WTC11 (cell line): ENCODE measurements at regions not wholly inside any gene's neighbourhood (a gene's known extent, or its start where the extent isn't known, plus 50 kb on each side); places are given as distances from the start of the nearest gene placed in this dataset.

Experiments used
- ATAC-seq: fragments of 200-7000 bp; cut with Tn5 transposase; 2 replicates; pipeline ENCODE4 v1.10.0; 2021; ENCODE audit warnings: mild to moderate bottlenecking, moderate library complexity
- CTCF ChIA-PET: fragments of 300-600 bp; sonication (Branson Sonifier 250); formaldehyde crosslinking; loops from one replicate; lab custom pipeline; 2021; ENCODE audit warnings: antibody characterized with exemption; lab: Charles Lee
- POLR2A ChIA-PET: fragments of 350-600 bp; sonication (Branson Sonifier 250); formaldehyde crosslinking; loops from one replicate; lab custom pipeline; 2021; ENCODE audit warnings: antibody characterized with exemption; lab: Charles Lee
- DNase-seq: peaks from one replicate; pipeline ENCODE4 v3.0.0; 2021; ENCODE audit warnings: low spot score
- H3K27ac Mint-ChIP-seq: 2 replicates; pipeline ENCODE4 v1.8.0; 2021; ENCODE audit warnings: mixed read lengths
- H3K27me3 Mint-ChIP-seq: 2 replicates; pipeline ENCODE4 v1.8.0; 2021; ENCODE audit warnings: low read depth, mild to moderate bottlenecking, moderate library complexity, mixed read lengths
- H3K36me3 Mint-ChIP-seq: 2 replicates; pipeline ENCODE4 v1.8.0; 2021; ENCODE audit warnings: mixed read lengths
- H3K4me1 Mint-ChIP-seq: 2 replicates; pipeline ENCODE4 v1.8.0; 2022; ENCODE audit warnings: mixed read lengths
- H3K4me3 Mint-ChIP-seq: 2 replicates; pipeline ENCODE4 v1.8.0; 2021; ENCODE audit warnings: mild to moderate bottlenecking, moderate library complexity, mixed read lengths
- H3K9me3 Mint-ChIP-seq: 2 replicates; pipeline ENCODE4 v1.8.0; 2021; ENCODE audit warnings: mixed read lengths
- CBFB ChIP-seq: sonication (generic); formaldehyde crosslinking; IDR thresholded peaks from 2 replicates; pipeline ENCODE4 v1.8.1; 2022; ENCODE audit warnings: mild to moderate bottlenecking, low read depth, missing genetic modification reagents
- ELF4 ChIP-seq: sonication (generic); formaldehyde crosslinking; IDR thresholded peaks from 2 replicates; pipeline ENCODE4 v1.8.1; 2022; ENCODE audit warnings: low read depth, mild to moderate bottlenecking, moderate library complexity, missing genetic modification reagents
- FOXJ3 ChIP-seq: sonication (generic); formaldehyde crosslinking; IDR thresholded peaks from 2 replicates; pipeline ENCODE4 v1.9.0; 2021; ENCODE audit warnings: missing genetic modification reagents, mild to moderate bottlenecking, borderline replicate concordance
- FOXK1 ChIP-seq: sonication (generic); formaldehyde crosslinking; IDR thresholded peaks from 2 replicates; pipeline ENCODE4 v1.8.0; 2022; ENCODE audit warnings: mild to moderate bottlenecking, moderate library complexity, missing genetic modification reagents
- KAT7 ChIP-seq: sonication (generic); formaldehyde crosslinking; IDR thresholded peaks from 2 replicates; pipeline ENCODE4 v1.8.1; 2023; ENCODE audit warnings: missing genetic modification reagents, mild to moderate bottlenecking, borderline replicate concordance
- MYBL2 ChIP-seq: sonication (generic); formaldehyde crosslinking; IDR thresholded peaks from 2 replicates; pipeline ENCODE4 v1.8.1; 2023; ENCODE audit warnings: mild to moderate bottlenecking, moderate library complexity, missing genetic modification reagents
- NFATC4 ChIP-seq: fragments of 250-450 bp; sonication (Bioruptor Pico); IDR thresholded peaks from 2 replicates; pipeline ENCODE4 v1.9.0; 2021; ENCODE audit warnings: mild to moderate bottlenecking
- NR1H2 ChIP-seq: sonication (generic); formaldehyde crosslinking; IDR thresholded peaks from 2 replicates; pipeline ENCODE4 v1.9.0; 2021; ENCODE audit warnings: mild to moderate bottlenecking, moderate library complexity, missing genetic modification reagents
- RELA ChIP-seq: sonication (generic); formaldehyde crosslinking; IDR thresholded peaks from 2 replicates; pipeline ENCODE4 v1.8.1; 2022; ENCODE audit warnings: missing genetic modification reagents, mild to moderate bottlenecking, borderline replicate concordance
- SMAD3 ChIP-seq: sonication (generic); formaldehyde crosslinking; IDR thresholded peaks from 2 replicates; pipeline ENCODE4 v1.8.0; 2022; ENCODE audit warnings: missing genetic modification reagents, mild to moderate bottlenecking, borderline replicate concordance
- SOX15 ChIP-seq: fragments of 250-450 bp; sonication (Bioruptor Pico); IDR thresholded peaks from 2 replicates; pipeline ENCODE4 v1.9.0; 2021; ENCODE audit warnings: mild to moderate bottlenecking
- TP53 ChIP-seq: sonication (generic); formaldehyde crosslinking; IDR thresholded peaks from 2 replicates; pipeline ENCODE4 v1.8.1; 2023; ENCODE audit warnings: mild to moderate bottlenecking, missing genetic modification reagents
- ZNF121 ChIP-seq: sonication (generic); formaldehyde crosslinking; IDR thresholded peaks from 2 replicates; pipeline ENCODE4 v1.8.0; 2023; ENCODE audit warnings: missing genetic modification reagents
- ZNF219 ChIP-seq: sonication (generic); formaldehyde crosslinking; IDR thresholded peaks from 2 replicates; pipeline ENCODE4 v1.8.0; 2023; ENCODE audit warnings: missing genetic modification reagents, mild to moderate bottlenecking, borderline replicate concordance
- ZNF232 ChIP-seq: sonication (generic); formaldehyde crosslinking; IDR thresholded peaks from 2 replicates; pipeline ENCODE4 v1.8.0; 2022; ENCODE audit warnings: mild to moderate bottlenecking, missing genetic modification reagents
- ZNF396 ChIP-seq: fragments of 250-450 bp; sonication (Bioruptor Pico); IDR thresholded peaks from 2 replicates; pipeline ENCODE4 v1.8.0; 2021; ENCODE audit warnings: mild to moderate bottlenecking, moderate library complexity, borderline replicate concordance
- ZNF423 ChIP-seq: fragments of 250-450 bp; sonication (Bioruptor Pico); IDR thresholded peaks from 2 replicates; pipeline ENCODE4 v2.1.2; 2022; ENCODE audit warnings: mild to moderate bottlenecking, moderate library complexity
- TF ChIP-seq, protein P1 (sequence below): sonication (generic); formaldehyde crosslinking; IDR thresholded peaks from 2 replicates; pipeline ENCODE4 v1.8.0; 2023; ENCODE audit warnings: mild to moderate bottlenecking, missing genetic modification reagents
- TF ChIP-seq, protein P2 (sequence below): sonication (generic); formaldehyde crosslinking; IDR thresholded peaks from 2 replicates; pipeline ENCODE4 v1.8.0; 2023; ENCODE audit warnings: missing genetic modification reagents
- TF ChIP-seq, protein P3 (sequence below): sonication (generic); formaldehyde crosslinking; IDR thresholded peaks from 2 replicates; pipeline ENCODE4 v1.8.0; 2022; ENCODE audit warnings: missing genetic modification reagents
- TF ChIP-seq, protein P4 (sequence below): sonication (generic); formaldehyde crosslinking; IDR thresholded peaks from 2 replicates; pipeline ENCODE4 v1.8.1; 2022; ENCODE audit warnings: mild to moderate bottlenecking, moderate library complexity, missing genetic modification reagents
- TF ChIP-seq, protein P5 (sequence below): sonication (generic); formaldehyde crosslinking; conservative IDR thresholded peaks from 2 replicates; pipeline ENCODE4 v1.8.1; 2023; ENCODE audit warnings: mild to moderate bottlenecking, low read depth, missing genetic modification reagents, moderate library complexity
- TF ChIP-seq, protein P6 (sequence below): sonication (generic); formaldehyde crosslinking; IDR thresholded peaks from 2 replicates; pipeline ENCODE4 v1.8.0; 2022; ENCODE audit warnings: mild to moderate bottlenecking, missing genetic modification reagents

DNA sequence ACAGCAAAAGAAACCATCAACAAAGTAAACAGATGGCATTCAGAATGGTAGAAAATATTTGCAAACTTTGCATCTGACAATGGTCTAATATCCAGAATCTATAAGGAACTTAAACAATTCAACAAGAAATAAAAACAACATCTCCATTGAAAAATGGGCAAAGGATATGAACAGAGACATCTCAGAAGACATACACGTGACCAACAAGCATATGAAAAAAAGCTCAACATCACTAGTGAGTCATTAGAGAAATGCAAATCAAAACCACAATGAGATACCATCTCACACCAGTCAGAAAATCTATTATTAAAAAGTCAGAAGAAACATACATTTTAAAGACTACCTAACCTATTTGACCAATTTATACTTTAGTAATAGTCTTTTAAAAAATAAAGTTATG is 571.3 kb upstream of the NRG3 start:
- Mint-ChIP-seq H3K9me3 (peaks cover 19% of the 10 kb centered on the region), H3K36me3 (peaks cover 3% of the 10 kb centered on the region; the same call in 1 of the 2 replicates), H3K27ac (no peak overlapping the region), H3K4me3 (no peak overlapping the region), H3K27me3 (no peaks in the 10 kb centered on the region), H3K4me1 (no peaks in the 10 kb centered on the region)
- POLR2A ChIA-PET, result no interaction called here
- ATAC-seq, result no peak
- TF ChIP-seq ZNF232 (no peak), SOX15 (CRISPR knock-in tag) (no peak), ZNF219 (CRISPR knock-in tag) (no peak), KAT7 (no peak), RELA (CRISPR knock-in tag) (no peak), NFATC4 (CRISPR knock-in tag) (no peak), FOXJ3 (CRISPR knock-in tag) (no peak), CBFB (CRISPR knock-in tag) (no peak), MYBL2 (CRISPR knock-in tag) (no peak), ZNF121 (no peak), NR1H2 (no peak), ELF4 (CRISPR knock-in tag) (no peak), TP53 (CRISPR knock-in tag) (no peak), ZNF396 (CRISPR knock-in tag) (no peak)
- TF ChIP-seq, protein P1, sequence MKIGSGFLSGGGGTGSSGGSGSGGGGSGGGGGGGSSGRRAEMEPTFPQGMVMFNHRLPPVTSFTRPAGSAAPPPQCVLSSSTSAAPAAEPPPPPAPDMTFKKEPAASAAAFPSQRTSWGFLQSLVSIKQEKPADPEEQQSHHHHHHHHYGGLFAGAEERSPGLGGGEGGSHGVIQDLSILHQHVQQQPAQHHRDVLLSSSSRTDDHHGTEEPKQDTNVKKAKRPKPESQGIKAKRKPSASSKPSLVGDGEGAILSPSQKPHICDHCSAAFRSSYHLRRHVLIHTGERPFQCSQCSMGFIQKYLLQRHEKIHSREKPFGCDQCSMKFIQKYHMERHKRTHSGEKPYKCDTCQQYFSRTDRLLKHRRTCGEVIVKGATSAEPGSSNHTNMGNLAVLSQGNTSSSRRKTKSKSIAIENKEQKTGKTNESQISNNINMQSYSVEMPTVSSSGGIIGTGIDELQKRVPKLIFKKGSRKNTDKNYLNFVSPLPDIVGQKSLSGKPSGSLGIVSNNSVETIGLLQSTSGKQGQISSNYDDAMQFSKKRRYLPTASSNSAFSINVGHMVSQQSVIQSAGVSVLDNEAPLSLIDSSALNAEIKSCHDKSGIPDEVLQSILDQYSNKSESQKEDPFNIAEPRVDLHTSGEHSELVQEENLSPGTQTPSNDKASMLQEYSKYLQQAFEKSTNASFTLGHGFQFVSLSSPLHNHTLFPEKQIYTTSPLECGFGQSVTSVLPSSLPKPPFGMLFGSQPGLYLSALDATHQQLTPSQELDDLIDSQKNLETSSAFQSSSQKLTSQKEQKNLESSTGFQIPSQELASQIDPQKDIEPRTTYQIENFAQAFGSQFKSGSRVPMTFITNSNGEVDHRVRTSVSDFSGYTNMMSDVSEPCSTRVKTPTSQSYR (CRISPR knock-in tag), result no peak
- TF ChIP-seq, protein P2, sequence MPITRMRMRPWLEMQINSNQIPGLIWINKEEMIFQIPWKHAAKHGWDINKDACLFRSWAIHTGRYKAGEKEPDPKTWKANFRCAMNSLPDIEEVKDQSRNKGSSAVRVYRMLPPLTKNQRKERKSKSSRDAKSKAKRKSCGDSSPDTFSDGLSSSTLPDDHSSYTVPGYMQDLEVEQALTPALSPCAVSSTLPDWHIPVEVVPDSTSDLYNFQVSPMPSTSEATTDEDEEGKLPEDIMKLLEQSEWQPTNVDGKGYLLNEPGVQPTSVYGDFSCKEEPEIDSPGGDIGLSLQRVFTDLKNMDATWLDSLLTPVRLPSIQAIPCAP (CRISPR knock-in tag), result no peak
- TF ChIP-seq, protein P3, sequence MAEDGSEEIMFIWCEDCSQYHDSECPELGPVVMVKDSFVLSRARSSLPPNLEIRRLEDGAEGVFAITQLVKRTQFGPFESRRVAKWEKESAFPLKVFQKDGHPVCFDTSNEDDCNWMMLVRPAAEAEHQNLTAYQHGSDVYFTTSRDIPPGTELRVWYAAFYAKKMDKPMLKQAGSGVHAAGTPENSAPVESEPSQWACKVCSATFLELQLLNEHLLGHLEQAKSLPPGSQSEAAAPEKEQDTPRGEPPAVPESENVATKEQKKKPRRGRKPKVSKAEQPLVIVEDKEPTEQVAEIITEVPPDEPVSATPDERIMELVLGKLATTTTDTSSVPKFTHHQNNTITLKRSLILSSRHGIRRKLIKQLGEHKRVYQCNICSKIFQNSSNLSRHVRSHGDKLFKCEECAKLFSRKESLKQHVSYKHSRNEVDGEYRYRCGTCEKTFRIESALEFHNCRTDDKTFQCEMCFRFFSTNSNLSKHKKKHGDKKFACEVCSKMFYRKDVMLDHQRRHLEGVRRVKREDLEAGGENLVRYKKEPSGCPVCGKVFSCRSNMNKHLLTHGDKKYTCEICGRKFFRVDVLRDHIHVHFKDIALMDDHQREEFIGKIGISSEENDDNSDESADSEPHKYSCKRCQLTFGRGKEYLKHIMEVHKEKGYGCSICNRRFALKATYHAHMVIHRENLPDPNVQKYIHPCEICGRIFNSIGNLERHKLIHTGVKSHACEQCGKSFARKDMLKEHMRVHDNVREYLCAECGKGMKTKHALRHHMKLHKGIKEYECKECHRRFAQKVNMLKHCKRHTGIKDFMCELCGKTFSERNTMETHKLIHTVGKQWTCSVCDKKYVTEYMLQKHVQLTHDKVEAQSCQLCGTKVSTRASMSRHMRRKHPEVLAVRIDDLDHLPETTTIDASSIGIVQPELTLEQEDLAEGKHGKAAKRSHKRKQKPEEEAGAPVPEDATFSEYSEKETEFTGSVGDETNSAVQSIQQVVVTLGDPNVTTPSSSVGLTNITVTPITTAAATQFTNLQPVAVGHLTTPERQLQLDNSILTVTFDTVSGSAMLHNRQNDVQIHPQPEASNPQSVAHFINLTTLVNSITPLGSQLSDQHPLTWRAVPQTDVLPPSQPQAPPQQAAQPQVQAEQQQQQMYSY (CRISPR knock-in tag), result no peak
- TF ChIP-seq, protein P4, sequence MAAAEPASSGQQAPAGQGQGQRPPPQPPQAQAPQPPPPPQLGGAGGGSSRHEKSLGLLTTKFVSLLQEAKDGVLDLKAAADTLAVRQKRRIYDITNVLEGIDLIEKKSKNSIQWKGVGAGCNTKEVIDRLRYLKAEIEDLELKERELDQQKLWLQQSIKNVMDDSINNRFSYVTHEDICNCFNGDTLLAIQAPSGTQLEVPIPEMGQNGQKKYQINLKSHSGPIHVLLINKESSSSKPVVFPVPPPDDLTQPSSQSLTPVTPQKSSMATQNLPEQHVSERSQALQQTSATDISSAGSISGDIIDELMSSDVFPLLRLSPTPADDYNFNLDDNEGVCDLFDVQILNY, result no peak
- DNase-seq, result no peak
- CTCF ChIA-PET, result no interaction called here

DNA sequence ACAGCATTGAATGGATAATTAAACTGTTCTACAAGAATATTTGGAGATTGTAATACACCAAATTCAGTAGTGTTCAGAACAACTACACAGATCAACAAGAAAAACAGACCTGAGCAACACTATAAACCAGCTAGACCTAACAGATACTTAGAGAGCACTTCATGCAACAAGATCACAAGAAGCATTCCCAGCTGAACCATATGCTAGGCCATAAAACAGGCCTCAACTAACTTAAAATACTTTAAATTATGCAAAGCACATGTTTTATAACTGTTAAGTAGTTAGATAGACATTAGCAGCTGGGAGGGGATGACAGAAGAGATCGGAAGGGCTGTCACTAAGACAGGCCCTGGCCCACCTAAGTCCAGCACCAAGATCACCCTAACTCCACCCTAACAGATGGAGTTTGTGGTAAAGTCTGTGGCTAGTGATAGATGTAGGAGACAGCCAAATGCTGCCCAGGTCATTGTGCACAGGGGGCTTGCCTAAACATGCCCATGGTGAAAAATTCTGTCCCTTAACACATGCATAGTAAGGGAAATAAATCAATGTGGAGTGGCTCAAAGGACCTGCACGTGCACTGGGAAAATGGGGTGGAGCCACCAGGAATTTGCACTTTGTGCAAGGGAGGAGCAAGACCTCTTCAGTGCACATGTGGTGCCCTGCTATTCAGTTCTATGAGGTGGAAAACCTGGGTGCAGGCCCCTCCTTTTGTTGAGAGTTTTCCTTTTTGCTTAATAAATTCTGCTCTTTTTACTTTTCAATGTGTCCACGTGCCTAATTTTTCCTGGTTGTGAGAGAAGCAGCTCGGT is 567.8 kb upstream of the NRG3 start:
- peaks cover 3% of the 10 kb centered on the region; the same call in 1 of the 2 replicates for H3K36me3 Mint-ChIP-seq
- H3K27ac Mint-ChIP-seq, result no peak overlapping the region
- peaks cover 13% of the 10 kb centered on the region for H3K9me3 Mint-ChIP-seq
- no peaks in the 10 kb centered on the region for H3K27me3 Mint-ChIP-seq
- CTCF ChIA-PET, result no interaction called here
- POLR2A ChIA-PET, result no interaction called here
- H3K4me1 Mint-ChIP-seq, result no peaks in the 10 kb centered on the region
- DNase-seq (no peak), ATAC-seq (no peak)
- H3K4me3 Mint-ChIP-seq, result no peak overlapping the region
- TF ChIP-seq SMAD3 (CRISPR knock-in tag) (no peak), FOXK1 (CRISPR knock-in tag) (no peak), ZNF423 (no peak)
- TF ChIP-seq, protein P5, sequence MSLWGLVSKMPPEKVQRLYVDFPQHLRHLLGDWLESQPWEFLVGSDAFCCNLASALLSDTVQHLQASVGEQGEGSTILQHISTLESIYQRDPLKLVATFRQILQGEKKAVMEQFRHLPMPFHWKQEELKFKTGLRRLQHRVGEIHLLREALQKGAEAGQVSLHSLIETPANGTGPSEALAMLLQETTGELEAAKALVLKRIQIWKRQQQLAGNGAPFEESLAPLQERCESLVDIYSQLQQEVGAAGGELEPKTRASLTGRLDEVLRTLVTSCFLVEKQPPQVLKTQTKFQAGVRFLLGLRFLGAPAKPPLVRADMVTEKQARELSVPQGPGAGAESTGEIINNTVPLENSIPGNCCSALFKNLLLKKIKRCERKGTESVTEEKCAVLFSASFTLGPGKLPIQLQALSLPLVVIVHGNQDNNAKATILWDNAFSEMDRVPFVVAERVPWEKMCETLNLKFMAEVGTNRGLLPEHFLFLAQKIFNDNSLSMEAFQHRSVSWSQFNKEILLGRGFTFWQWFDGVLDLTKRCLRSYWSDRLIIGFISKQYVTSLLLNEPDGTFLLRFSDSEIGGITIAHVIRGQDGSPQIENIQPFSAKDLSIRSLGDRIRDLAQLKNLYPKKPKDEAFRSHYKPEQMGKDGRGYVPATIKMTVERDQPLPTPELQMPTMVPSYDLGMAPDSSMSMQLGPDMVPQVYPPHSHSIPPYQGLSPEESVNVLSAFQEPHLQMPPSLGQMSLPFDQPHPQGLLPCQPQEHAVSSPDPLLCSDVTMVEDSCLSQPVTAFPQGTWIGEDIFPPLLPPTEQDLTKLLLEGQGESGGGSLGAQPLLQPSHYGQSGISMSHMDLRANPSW (CRISPR knock-in tag), result no peak
- TF ChIP-seq, protein P6, sequence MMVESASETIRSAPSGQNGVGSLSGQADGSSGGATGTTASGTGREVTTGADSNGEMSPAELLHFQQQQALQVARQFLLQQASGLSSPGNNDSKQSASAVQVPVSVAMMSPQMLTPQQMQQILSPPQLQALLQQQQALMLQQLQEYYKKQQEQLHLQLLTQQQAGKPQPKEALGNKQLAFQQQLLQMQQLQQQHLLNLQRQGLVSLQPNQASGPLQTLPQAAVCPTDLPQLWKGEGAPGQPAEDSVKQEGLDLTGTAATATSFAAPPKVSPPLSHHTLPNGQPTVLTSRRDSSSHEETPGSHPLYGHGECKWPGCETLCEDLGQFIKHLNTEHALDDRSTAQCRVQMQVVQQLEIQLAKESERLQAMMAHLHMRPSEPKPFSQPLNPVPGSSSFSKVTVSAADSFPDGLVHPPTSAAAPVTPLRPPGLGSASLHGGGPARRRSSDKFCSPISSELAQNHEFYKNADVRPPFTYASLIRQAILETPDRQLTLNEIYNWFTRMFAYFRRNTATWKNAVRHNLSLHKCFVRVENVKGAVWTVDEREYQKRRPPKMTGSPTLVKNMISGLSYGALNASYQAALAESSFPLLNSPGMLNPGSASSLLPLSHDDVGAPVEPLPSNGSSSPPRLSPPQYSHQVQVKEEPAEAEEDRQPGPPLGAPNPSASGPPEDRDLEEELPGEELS (CRISPR knock-in tag), result no peak
